Esophagus muscularis mucosa (tissue), 4 donors: ENCODE measurements at regions not wholly inside any gene's neighbourhood (a gene's known extent, or its start where the extent isn't known, plus 50 kb on each side); places are given as distances from the start of the nearest gene placed in this dataset.

ENCODE experiments used
- DNase-seq: peaks from one replicate; pipeline ENCODE4 v3.0.0-alpha.2; 2017; ENCODE audit errors: extremely low spot score
- H3K27ac ChIP-seq, 4 donors: fragments of 200-600 bp; sonication (generic); replicated peaks in 1 of 4; 1 replicate in 3 of 4; 2 replicates in 1 of 4; pipeline ENCODE4 v1.5.1; 2016 to 2019; ENCODE audit warnings: mild to moderate bottlenecking in 1 of 4
- H3K27me3 ChIP-seq, 4 donors: fragments of 200-600 bp; sonication (generic); one replicate each; pipeline versions ENCODE4 v1.5.1 to v1.6.0; 2016 to 2019
- H3K36me3 ChIP-seq, 4 donors: fragments of 200-600 bp; sonication (generic); one replicate each; pipeline ENCODE4 v1.5.1; 2016 to 2019
- H3K4me1 ChIP-seq, 4 donors: fragments of 200-600 bp; sonication (generic); one replicate each; pipeline ENCODE4 v1.5.1; 2016 to 2019
- H3K4me3 ChIP-seq, 4 donors: fragments of 200-600 bp; sonication (generic); 1 replicate in 2 of 4; 2 replicates in 2 of 4; pipeline ENCODE4 v1.5.1; 2016 to 2019; ENCODE audit warnings: mild to moderate bottlenecking in 4 of 4, moderate library complexity in 1 of 4
- H3K9me3 ChIP-seq, 4 donors: fragments of 200-600 bp; sonication (generic); 1 replicate in 3 of 4; 2 replicates in 1 of 4; pipeline ENCODE4 v1.5.1; 2016 to 2019
- CTCF ChIP-seq, 3 experiments: fragments of 200-600 bp in 2 of 3; fragments of 450-650 bp in 1 of 3; sonication (generic) in 2 of 3; IDR thresholded peaks; one replicate each; pipeline ENCODE4 v1.5.1; 2017 to 2019; ENCODE audit warnings: antibody characterized with exemption in 3 of 3, mild to moderate bottlenecking in 2 of 3, moderate library complexity in 1 of 3
- EP300 ChIP-seq: sonication (generic); formaldehyde crosslinking; IDR thresholded peaks from one replicate; pipeline ENCODE4 v1.6.1; 2017; ENCODE audit warnings: antibody characterized with exemption
- POLR2A ChIP-seq: fragments of 450-650 bp; IDR thresholded peaks from one replicate; pipeline ENCODE4 v1.6.1; 2017; ENCODE audit warnings: antibody characterized with exemption, moderate library complexity, mild to moderate bottlenecking, low read depth
- POLR2AphosphoS5 ChIP-seq, 2 donors: sonication (generic); formaldehyde crosslinking; IDR thresholded peaks; one replicate each; pipeline ENCODE4 v1.6.1; 2017; ENCODE audit warnings: antibody characterized with exemption in 2 of 2
- WGBS: methylation state at CpG from one replicate; pipeline ENCODE4 v1.1.5; 2018; 5-methylcytosine and 5-hydroxymethylcytosine counted together
- intact Hi-C: fragments of 100-400 bp; cut with DNase I; formaldehyde crosslinking; loops from one replicate; pipeline ENCODE4 v1.15.1; 2023

- Histone ChIP-seq H3K4me1 (no peaks in the 10 kb centered on the region), H3K9me3 (no peaks in the 10 kb centered on the region), H3K27me3 (peaks cover 0 to 37% (median 2%) of the 10 kb centered on the region in 4 donors), H3K27ac (no peak overlapping the region), H3K36me3 (no peaks in the 10 kb centered on the region), H3K4me3 (no peak overlapping the region)
- 73% methylated on average over 4 of the region's 4 CpGs for WGBS
- peak; percentile 53 for DNase-seq
- TF ChIP-seq POLR2AphosphoS5 (IDR thresholded peaks at IDR 0.05): no peak
- TF ChIP-seq CTCF (IDR thresholded peaks at IDR 0.05): no peak
- intact Hi-C loops: no loop called here
These were observed 97.2 kb downstream of the VPREB1 start for GRCh38 chr22:22341736-22342135.

- intact Hi-C loops: no loop called here
- Histone ChIP-seq H3K4me3 (no peak overlapping the region), H3K27me3 (peaks cover 0 to 46% (median 2%) of the 10 kb centered on the region in 4 donors), H3K36me3 (no peaks in the 10 kb centered on the region), H3K4me1 (no peaks in the 10 kb centered on the region), H3K27ac (no peak overlapping the region), H3K9me3 (no peaks in the 10 kb centered on the region)
- DNase-seq: peak; percentile 90
- WGBS: 50% methylated on average over 6 of the region's 8 CpGs
- TF ChIP-seq EP300 (no peak), POLR2AphosphoS5 (IDR thresholded peaks at IDR 0.05) (no peak), CTCF (IDR thresholded peaks at IDR 0.05) (peak; percentile 31 to 76 (median 45)), POLR2A (no peak)
These were observed 98.4 kb downstream of the VPREB1 start for GRCh38 chr22:22342697-22343580.

DNA sequence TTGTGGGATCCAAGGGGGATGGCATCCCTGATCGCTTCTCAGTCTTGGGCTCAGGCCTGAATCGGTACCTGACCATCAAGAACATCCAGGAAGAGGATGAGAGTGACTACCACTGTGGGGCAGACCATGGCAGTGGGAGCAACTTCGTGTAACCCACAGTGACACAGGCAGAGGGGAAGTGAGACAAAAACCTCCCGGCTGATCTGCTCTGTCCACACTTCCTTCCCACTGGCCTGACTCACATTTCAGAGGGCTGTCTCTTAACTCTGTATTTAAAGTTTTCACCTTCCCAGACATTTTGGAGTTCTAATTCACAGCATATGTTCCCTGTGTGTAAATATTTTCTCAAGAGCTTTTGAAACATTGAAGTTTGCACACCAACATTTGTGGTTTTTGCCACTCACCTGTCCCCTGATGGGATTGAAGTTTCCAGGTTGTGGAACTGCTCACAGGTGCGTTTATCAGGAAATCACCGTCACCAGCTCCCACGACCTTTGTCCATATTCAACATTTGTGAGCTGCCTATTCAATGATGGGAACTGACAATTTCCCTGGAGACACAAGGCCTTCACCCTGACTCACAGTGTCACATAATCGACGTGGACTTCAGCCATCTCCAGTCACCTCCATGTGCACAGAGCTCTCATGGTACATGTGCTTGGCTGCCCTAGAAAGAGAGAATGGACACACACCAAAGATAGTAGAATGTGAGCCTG is 99.2 kb downstream of the VPREB1 start:
- H3K27me3 ChIP-seq: peaks cover 0 to 55% (median 2%) of the 10 kb centered on the region in 4 donors
- no peaks in the 10 kb centered on the region for H3K36me3 ChIP-seq
- WGBS: 73% methylated on average over 6 of the region's 9 CpGs
- H3K4me1 ChIP-seq: no peaks in the 10 kb centered on the region
- H3K27ac ChIP-seq: no peak overlapping the region
- TF ChIP-seq EP300 (no peak), POLR2AphosphoS5 (IDR thresholded peaks at IDR 0.05) (no peak), CTCF (IDR thresholded peaks at IDR 0.05) (no peak), POLR2A (no peak)
- intact Hi-C loops: no loop called here
- no peaks in the 10 kb centered on the region for H3K9me3 ChIP-seq
- no peak overlapping the region for H3K4me3 ChIP-seq
- peak; percentile 34 for DNase-seq

DNA sequence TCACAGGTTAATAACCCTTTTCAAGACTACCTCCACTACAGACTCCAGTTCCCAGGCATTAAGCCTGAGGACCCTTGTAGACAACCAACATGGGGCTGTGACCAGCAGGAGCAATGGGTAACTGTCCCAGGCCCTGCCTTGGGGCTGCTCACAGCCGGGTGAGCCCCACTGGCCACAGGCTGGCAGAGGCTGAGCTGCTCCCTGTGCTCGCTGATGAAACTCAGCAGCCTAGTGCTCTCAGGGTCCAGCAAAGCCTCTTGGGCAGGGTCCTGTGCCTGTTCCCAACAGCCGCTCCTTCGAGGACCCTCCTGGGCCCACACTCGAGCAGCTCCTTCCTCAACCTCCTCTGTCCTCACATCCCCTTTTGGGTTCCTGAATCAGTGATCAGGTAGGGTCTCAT is 99.8 kb downstream of the VPREB1 start:
- Histone ChIP-seq H3K27ac (no peak overlapping the region), H3K4me1 (no peaks in the 10 kb centered on the region), H3K27me3 (peaks cover 0 to 61% (median 2%) of the 10 kb centered on the region in 4 donors), H3K36me3 (no peaks in the 10 kb centered on the region), H3K9me3 (no peaks in the 10 kb centered on the region), H3K4me3 (no peak overlapping the region)
- TF ChIP-seq POLR2AphosphoS5 (IDR thresholded peaks at IDR 0.05): no peak
- TF ChIP-seq POLR2A: no peak
- no peak for TF ChIP-seq CTCF (IDR thresholded peaks at IDR 0.05)
- TF ChIP-seq EP300: no peak
- 73% methylated on average over 5 of the region's 5 CpGs for WGBS
- peak; percentile 79 for DNase-seq
- intact Hi-C loops: no loop called here
